Stomach (tissue), 8 donors: ENCODE measurements at regions not wholly inside any gene's neighbourhood (a gene's known extent, or its start where the extent isn't known, plus 50 kb on each side); places are given as distances from the start of the nearest gene placed in this dataset.

Source experiments
- DNase-seq, 2 donors: peaks; one replicate each; pipeline versions ENCODE4 v3.0.0 to v3.0.0-alpha.2; 2013 to 2019
- H3K27ac ChIP-seq, 5 donors: fragments of 200-600 bp in 4 of 5; sonication (generic) in 4 of 5; one replicate each; pipeline ENCODE4 v1.5.1; 2013 to 2019; ENCODE audit warnings: mild to moderate bottlenecking in 1 of 5, moderate library complexity in 1 of 5
- H3K27me3 ChIP-seq, 3 donors: fragments of 200-600 bp; sonication (generic); one replicate each; pipeline ENCODE4 v1.5.1; 2017 to 2019; ENCODE audit warnings: mixed run types in 1 of 3
- H3K36me3 ChIP-seq, 4 donors: fragments of 200-600 bp; sonication (generic); 1 replicate in 3 of 4; 2 replicates in 1 of 4; pipeline ENCODE4 v1.5.1; 2016 to 2019
- H3K4me1 ChIP-seq, 4 donors: fragments of 200-600 bp; sonication (generic); one replicate each; pipeline ENCODE4 v1.5.1; 2016 to 2019
- H3K4me3 ChIP-seq, 4 donors: fragments of 200-600 bp; sonication (generic) in 3 of 4; one replicate each; pipeline ENCODE4 v1.5.1; 2016 to 2019; ENCODE audit warnings: mild to moderate bottlenecking in 1 of 4
- H3K9me3 ChIP-seq, 4 donors: fragments of 200-600 bp; sonication (generic); one replicate each; pipeline ENCODE4 v1.5.1; 2016 to 2019
- CTCF ChIP-seq, 7 experiments: fragments of 450-650 bp in 4 of 7; fragments of 200-600 bp in 3 of 7; sonication (generic) in 3 of 7; IDR thresholded peaks; one replicate each; pipeline ENCODE4 v1.5.1; 2016 to 2019; ENCODE audit warnings: antibody characterized with exemption in 7 of 7, control low read depth in 2 of 7, mild to moderate bottlenecking in 1 of 7
- EP300 ChIP-seq: sonication (generic); formaldehyde crosslinking; IDR thresholded peaks from one replicate; pipeline ENCODE4 v1.6.1; 2017; ENCODE audit warnings: antibody characterized with exemption
- POLR2A ChIP-seq, 4 donors: fragments of 450-650 bp; IDR thresholded peaks; one replicate each; pipeline ENCODE4 v1.6.1; 2016; ENCODE audit warnings: antibody characterized with exemption in 4 of 4, control low read depth in 2 of 4, mild to moderate bottlenecking in 1 of 4, moderate library complexity in 1 of 4
- POLR2AphosphoS5 ChIP-seq, 3 donors: sonication (generic); formaldehyde crosslinking; IDR thresholded peaks; one replicate each; pipeline ENCODE4 v1.6.1; 2016; ENCODE audit warnings: antibody characterized with exemption in 3 of 3
- WGBS, 5 donors: extraction: QIAGEN DNeasy Blood & Tissue Kit in 3 of 5; methylation state at CpG; one replicate each; pipeline versions ENCODE4 v1.1.5 to v1.1.7; 2013 to 2018; 5-methylcytosine and 5-hydroxymethylcytosine counted together
- intact Hi-C: fragments of 100-400 bp; cut with DNase I; formaldehyde crosslinking; loops from one replicate; pipeline ENCODE4 v1.15.1; 2023; ENCODE audit warnings: low total_unique reads
- donor health status: healthy with polysubstance abuse.
- donor health status: Bipolar disorder and iron deficiency.
- donor health status: healthy.

GRCh38 chr7:149644754-149645153 is 128.6 kb downstream of the ZNF467 start:
- H3K27ac ChIP-seq: no peak overlapping the region
- no peaks in the 10 kb centered on the region for H3K36me3 ChIP-seq
- intact Hi-C loops: no loop called here
- H3K4me1 ChIP-seq: no peaks in the 10 kb centered on the region
- TF ChIP-seq POLR2AphosphoS5 (IDR thresholded peaks at IDR 0.05) (no peak), CTCF (IDR thresholded peaks at IDR 0.05) (no peak), POLR2A (IDR thresholded peaks at IDR 0.05) (no peak), EP300 (no peak)
- no peak for DNase-seq
- 30 to 51% (median 48%) methylated on average over 4 of the region's 4 CpGs for WGBS, 5 donors
- H3K4me3 ChIP-seq: no peak overlapping the region
- no peaks in the 10 kb centered on the region for H3K27me3 ChIP-seq
- H3K9me3 ChIP-seq: no peaks in the 10 kb centered on the region

GRCh38 chr7:149642589-149642988 is 130.8 kb downstream of the ZNF467 start:
- no peaks in the 10 kb centered on the region for H3K4me1 ChIP-seq
- TF ChIP-seq POLR2A (IDR thresholded peaks at IDR 0.05): no peak
- intact Hi-C loops: no loop called here
- no peak overlapping the region for H3K4me3 ChIP-seq
- WGBS, 5 donors: 46 to 69% (median 54%) methylated on average over 5 of the region's 5 CpGs
- no peaks in the 10 kb centered on the region for H3K27me3 ChIP-seq
- no peak overlapping the region for H3K27ac ChIP-seq
- H3K9me3 ChIP-seq: no peaks in the 10 kb centered on the region
- DNase-seq: peak in 1 of 2 donors; percentile 46
- H3K36me3 ChIP-seq: no peaks in the 10 kb centered on the region

- no peak for DNase-seq
- TF ChIP-seq POLR2AphosphoS5 (IDR thresholded peaks at IDR 0.05) (no peak), EP300 (no peak), CTCF (IDR thresholded peaks at IDR 0.05) (no peak), POLR2A (IDR thresholded peaks at IDR 0.05) (no peak)
- Histone ChIP-seq H3K27me3 (peaks cover 0 to 25% (median under 1%) of the 10 kb centered on the region in 3 donors), H3K9me3 (no peaks in the 10 kb centered on the region), H3K4me1 (no peaks in the 10 kb centered on the region), H3K36me3 (no peaks in the 10 kb centered on the region), H3K27ac (no peak overlapping the region), H3K4me3 (no peak overlapping the region)
- intact Hi-C loops: no loop called here
- 84 to 92% (median 89%) methylated on average over 5 of the region's 5 CpGs for WGBS, 5 donors
Observed at GRCh38 chr7:149638566-149639320, 134.6 kb downstream of the ZNF467 start.

- Histone ChIP-seq H3K4me1 (no peaks in the 10 kb centered on the region), H3K4me3 (no peak overlapping the region), H3K27me3 (peaks cover 0 to 25% (median 3%) of the 10 kb centered on the region in 3 donors), H3K36me3 (no peaks in the 10 kb centered on the region), H3K27ac (no peak overlapping the region), H3K9me3 (no peaks in the 10 kb centered on the region)
- no peak for DNase-seq
- intact Hi-C loops: no loop called here
- WGBS, 5 donors: 79 to 90% (median 88%) methylated on average over 9 of the region's 9 CpGs
- no peak for TF ChIP-seq POLR2AphosphoS5 (IDR thresholded peaks at IDR 0.05)
- TF ChIP-seq CTCF (IDR thresholded peaks at IDR 0.05): no peak
- TF ChIP-seq POLR2A (IDR thresholded peaks at IDR 0.05): no peak
- TF ChIP-seq EP300: no peak
Observed at GRCh38 chr7:149637911-149638565, 135.3 kb downstream of the ZNF467 start.
